Ascending aorta (tissue), 2 donors: ENCODE measurements at regions not wholly inside any gene's neighbourhood (a gene's known extent, or its start where the extent isn't known, plus 50 kb on each side); places are given as distances from the start of the nearest gene placed in this dataset.

Experiments used
- DNase-seq, 2 donors: peaks; one replicate each; pipeline ENCODE4 v3.0.0-alpha.2; 2019; ENCODE audit warnings: low spot score in 2 of 2
- H3K27ac ChIP-seq, 2 donors: fragments of 200-600 bp; sonication (generic); one replicate each; pipeline ENCODE4 v1.5.1; 2016 to 2017; ENCODE audit warnings: mild to moderate bottlenecking in 1 of 2
- H3K27me3 ChIP-seq: fragments of 200-600 bp; sonication (generic); one replicate; pipeline ENCODE4 v1.5.1; 2017
- H3K36me3 ChIP-seq, 2 donors: fragments of 200-600 bp; sonication (generic); one replicate each; pipeline ENCODE4 v1.5.1; 2016
- H3K4me1 ChIP-seq, 2 donors: fragments of 200-600 bp; sonication (generic); one replicate each; pipeline ENCODE4 v1.5.1; 2016 to 2017; ENCODE audit warnings: mild to moderate bottlenecking in 1 of 2
- H3K4me3 ChIP-seq, 2 donors: fragments of 200-600 bp; sonication (generic); one replicate each; pipeline ENCODE4 v1.5.1; 2016 to 2017; ENCODE audit warnings: mild to moderate bottlenecking in 1 of 2
- H3K9me3 ChIP-seq, 2 donors: fragments of 200-600 bp; sonication (generic); one replicate each; pipeline ENCODE4 v1.5.1; 2016
- CTCF ChIP-seq, 3 experiments: fragments of 200-600 bp in 2 of 3; fragments of 450-650 bp in 1 of 3; sonication (generic) in 2 of 3; IDR thresholded peaks; one replicate each; pipeline ENCODE4 v1.5.1; 2016 to 2019; ENCODE audit warnings: antibody characterized with exemption in 3 of 3, mild to moderate bottlenecking in 1 of 3, moderate library complexity in 1 of 3
- intact Hi-C: fragments of 100-400 bp; cut with DNase I; formaldehyde crosslinking; loops from one replicate; pipeline ENCODE4 v1.15.1; 2023

- no peaks in the 10 kb centered on the region for H3K9me3 ChIP-seq
- H3K27ac ChIP-seq, result no peak overlapping the region
- H3K4me3 ChIP-seq, result no peak overlapping the region
- intact Hi-C loops, result no loop called here
- no peak for TF ChIP-seq CTCF (IDR thresholded peaks at IDR 0.05)
- no peaks in the 10 kb centered on the region for H3K36me3 ChIP-seq
- H3K4me1 ChIP-seq, result no peaks in the 10 kb centered on the region
- DNase-seq, result no peak
- H3K27me3 ChIP-seq, result no peaks in the 10 kb centered on the region
Observed at GRCh38 chr6:44560458-44561059, 173.1 kb downstream of the CDC5L start.

GRCh38 chr6:44561060-44561623, 173.6 kb downstream of the CDC5L start:
- no peak for TF ChIP-seq CTCF (IDR thresholded peaks at IDR 0.05)

GRCh38 chr6:44561832-44562665, 174.5 kb downstream of the CDC5L start:
- DNase-seq, result no peak
- intact Hi-C loops, result no loop called here
- Histone ChIP-seq H3K27me3 (no peaks in the 10 kb centered on the region), H3K4me3 (no peak overlapping the region), H3K4me1 (no peaks in the 10 kb centered on the region), H3K9me3 (no peaks in the 10 kb centered on the region), H3K36me3 (no peaks in the 10 kb centered on the region), H3K27ac (no peak overlapping the region)
- TF ChIP-seq CTCF (IDR thresholded peaks at IDR 0.05), result no peak

More at GRCh38 chr6:44561060-44561623, 173.6 kb downstream of the CDC5L start:
- H3K27me3 ChIP-seq, result no peaks in the 10 kb centered on the region
- no peaks in the 10 kb centered on the region for H3K4me1 ChIP-seq
- no peaks in the 10 kb centered on the region for H3K9me3 ChIP-seq
- no peaks in the 10 kb centered on the region for H3K36me3 ChIP-seq
- no peak overlapping the region for H3K27ac ChIP-seq
- H3K4me3 ChIP-seq, result peak overlapping the region in 1 of 2 donors; percentile 10
- intact Hi-C loops, result no loop called here
- no peak for DNase-seq

GRCh38 chr6:44563397-44563796, 175.9 kb downstream of the CDC5L start:
- intact Hi-C loops, result no loop called here
- no peaks in the 10 kb centered on the region for H3K36me3 ChIP-seq
- no peak overlapping the region for H3K4me3 ChIP-seq
- no peaks in the 10 kb centered on the region for H3K27me3 ChIP-seq
- no peak overlapping the region for H3K27ac ChIP-seq
- H3K4me1 ChIP-seq, result no peaks in the 10 kb centered on the region
- no peak for TF ChIP-seq CTCF (IDR thresholded peaks at IDR 0.05)
- DNase-seq, result no peak
- H3K9me3 ChIP-seq, result no peaks in the 10 kb centered on the region

GRCh38 chr6:44564906-44565524, 177.5 kb downstream of the CDC5L start:
- Histone ChIP-seq H3K27me3 (no peaks in the 10 kb centered on the region), H3K4me3 (no peak overlapping the region), H3K36me3 (no peaks in the 10 kb centered on the region), H3K4me1 (peaks cover 0 to 7% of the 10 kb centered on the region in 2 donors), H3K9me3 (no peaks in the 10 kb centered on the region), H3K27ac (no peak overlapping the region)
- DNase-seq, result no peak
- TF ChIP-seq CTCF (IDR thresholded peaks at IDR 0.05), result no peak
- intact Hi-C loops, result no loop called here
